Activated naive CD4-positive, alpha-beta T cell treated with anti-CD3 and anti-CD28 coated beads for 36 hours (primary cell): ENCODE measurements at regions not wholly inside any gene's neighbourhood (a gene's known extent, or its start where the extent isn't known, plus 50 kb on each side); places are given as distances from the start of the nearest gene placed in this dataset.
"Not testable (repeated sequence)": the region's sequence is repeated elsewhere in the genome, so short reads cannot be mapped to it uniquely, and the experiment has no call there.

ENCODE experiments used
- CTCF ChIA-PET: fragments of 350-600 bp; sonication (Branson Sonifier 250); formaldehyde crosslinking; loops from one replicate; lab custom pipeline; 2021; ENCODE audit warnings: antibody characterized with exemption; lab: Charles Lee
- DNase-seq: peaks from one replicate; pipeline ENCODE4 v3.0.0-alpha.2; 2020
- H3K27ac Mint-ChIP-seq: one replicate; pipeline ENCODE4 v1.8.0; 2021; ENCODE audit warnings: mild to moderate bottlenecking, mixed read lengths
- H3K27me3 Mint-ChIP-seq: one replicate; pipeline ENCODE4 v1.8.0; 2021; ENCODE audit warnings: low read depth, mixed read lengths
- H3K36me3 Mint-ChIP-seq: one replicate; pipeline ENCODE4 v1.8.0; 2021; ENCODE audit warnings: low read depth, mixed read lengths
- H3K4me1 Mint-ChIP-seq: one replicate; pipeline ENCODE4 v1.8.0; 2021; ENCODE audit warnings: low read depth, mixed read lengths
- H3K4me3 Mint-ChIP-seq: one replicate; pipeline ENCODE4 v1.8.0; 2021; ENCODE audit warnings: mild to moderate bottlenecking, moderate library complexity, mixed read lengths
- H3K9me3 Mint-ChIP-seq: one replicate; pipeline ENCODE4 v1.8.0; 2021; ENCODE audit warnings: mixed read lengths
- intact Hi-C: fragments of 100-400 bp; cut with micrococcal nuclease; formaldehyde crosslinking; loops from one replicate; pipeline ENCODE4 v1.15.1; 2023

- no peaks in the 10 kb centered on the region for H3K9me3 Mint-ChIP-seq
- no peak for DNase-seq
- no peak overlapping the region for H3K4me3 Mint-ChIP-seq
- intact Hi-C loops, result no loop called here
- no peaks in the 10 kb centered on the region for H3K4me1 Mint-ChIP-seq
- CTCF ChIA-PET, result interaction anchor here (0.8 kb wide), 1 partner anchor 493 kb away, joined by 3 read pairs; no protein-coding TSS in a partner anchor
- peaks cover 7% of the 10 kb centered on the region for H3K27me3 Mint-ChIP-seq
- no peak overlapping the region for H3K27ac Mint-ChIP-seq
- no peaks in the 10 kb centered on the region for H3K36me3 Mint-ChIP-seq
These were observed 117.9 kb downstream of the GPCPD1 start for GRCh38 chr20:5492937-5493336.

- Mint-ChIP-seq H3K9me3 (no peaks in the 10 kb centered on the region), H3K4me1 (peaks cover 7% of the 10 kb centered on the region), H3K27ac (no peak overlapping the region), H3K36me3 (no peaks in the 10 kb centered on the region), H3K4me3 (no peak overlapping the region), H3K27me3 (peaks cover 22% of the 10 kb centered on the region)
- CTCF ChIA-PET, result interaction anchor here (0.5 kb wide), 1 partner anchor 247 kb away, joined by 5 read pairs; no protein-coding TSS in a partner anchor
- DNase-seq, result no peak
- intact Hi-C loops, result no loop called here
These were observed 119.4 kb downstream of the GPCPD1 start for GRCh38 chr20:5491455-5491854.

- Mint-ChIP-seq H3K27ac (no peak overlapping the region), H3K27me3 (peaks cover 26% of the 10 kb centered on the region), H3K4me3 (no peak overlapping the region), H3K36me3 (no peaks in the 10 kb centered on the region), H3K9me3 (no peaks in the 10 kb centered on the region), H3K4me1 (peaks cover 11% of the 10 kb centered on the region)
- CTCF ChIA-PET, result interaction anchor here (0.6 to 1.2 kb wide), 2 partner anchors 21 to 39 kb away, joined by 3 to 4 read pairs; no protein-coding TSS in a partner anchor
- intact Hi-C loops, result no loop called here
- DNase-seq, result no peak
These were observed 121.2 kb downstream of the GPCPD1 start for GRCh38 chr20:5489601-5490000.

- CTCF ChIA-PET, result interaction anchor here (0.6 to 1.2 kb wide), 2 partner anchors 20 to 40 kb away, joined by 3 to 4 read pairs; no protein-coding TSS in a partner anchor
- no peak for DNase-seq
- H3K4me3 Mint-ChIP-seq, result no peak overlapping the region
- H3K4me1 Mint-ChIP-seq, result peaks cover 11% of the 10 kb centered on the region
- intact Hi-C loops, result no loop called here
- no peaks in the 10 kb centered on the region for H3K9me3 Mint-ChIP-seq
- H3K27me3 Mint-ChIP-seq, result peaks cover 25% of the 10 kb centered on the region
- no peaks in the 10 kb centered on the region for H3K36me3 Mint-ChIP-seq
- H3K27ac Mint-ChIP-seq, result no peak overlapping the region
These were observed 122.0 kb downstream of the GPCPD1 start for GRCh38 chr20:5488823-5489222.

- DNase-seq, result no peak
- intact Hi-C loops, result no loop called here
- CTCF ChIA-PET, result no interaction called here
- peaks cover 22% of the 10 kb centered on the region for H3K27me3 Mint-ChIP-seq
- no peak overlapping the region for H3K27ac Mint-ChIP-seq
- H3K36me3 Mint-ChIP-seq, result no peaks in the 10 kb centered on the region
- H3K4me3 Mint-ChIP-seq, result no peak overlapping the region
- H3K9me3 Mint-ChIP-seq, result no peaks in the 10 kb centered on the region
- H3K4me1 Mint-ChIP-seq, result peaks cover 11% of the 10 kb centered on the region
These were observed 124.3 kb downstream of the GPCPD1 start for GRCh38 chr20:5486377-5487054.

- no peak overlapping the region for H3K27ac Mint-ChIP-seq
- CTCF ChIA-PET, result interaction anchor here (2.2 kb wide), 1 partner anchor 37 kb away, joined by 9 read pairs; no protein-coding TSS in a partner anchor
- no peak overlapping the region for H3K4me3 Mint-ChIP-seq
- H3K4me1 Mint-ChIP-seq, result peaks cover 11% of the 10 kb centered on the region
- DNase-seq, result no peak
- H3K27me3 Mint-ChIP-seq, result peaks cover 22% of the 10 kb centered on the region
- intact Hi-C loops, result no loop called here
- H3K9me3 Mint-ChIP-seq, result no peaks in the 10 kb centered on the region
- no peaks in the 10 kb centered on the region for H3K36me3 Mint-ChIP-seq
These were observed 125.9 kb downstream of the GPCPD1 start for GRCh38 chr20:5484926-5485325.

- intact Hi-C loops, result no loop called here
- Mint-ChIP-seq H3K4me1 (peaks cover 11% of the 10 kb centered on the region), H3K36me3 (no peaks in the 10 kb centered on the region), H3K4me3 (no peak overlapping the region), H3K9me3 (no peaks in the 10 kb centered on the region), H3K27ac (no peak overlapping the region), H3K27me3 (peaks cover 22% of the 10 kb centered on the region)
- DNase-seq, result no peak
- CTCF ChIA-PET, result interaction anchor here (2.2 kb wide), 1 partner anchor 37 kb away, joined by 9 read pairs; no protein-coding TSS in a partner anchor
These were observed 126.5 kb downstream of the GPCPD1 start for GRCh38 chr20:5484346-5484745.

- no peaks in the 10 kb centered on the region for H3K36me3 Mint-ChIP-seq
- H3K4me3 Mint-ChIP-seq, result no peak overlapping the region
- intact Hi-C loops, result no loop called here
These were observed 128.0 kb downstream of the GPCPD1 start for GRCh38 chr20:5482791-5483190.

GRCh38 chr20:5481872-5482271 is 128.9 kb downstream of the GPCPD1 start:
- no peaks in the 10 kb centered on the region for H3K9me3 Mint-ChIP-seq

More at GRCh38 chr20:5482791-5483190, 128.0 kb downstream of the GPCPD1 start:
- DNase-seq, result no peak
- peaks cover 11% of the 10 kb centered on the region for H3K4me1 Mint-ChIP-seq
- H3K9me3 Mint-ChIP-seq, result no peaks in the 10 kb centered on the region
- peaks cover 21% of the 10 kb centered on the region for H3K27me3 Mint-ChIP-seq
- no peak overlapping the region for H3K27ac Mint-ChIP-seq
- CTCF ChIA-PET, result no interaction called here

GRCh38 chr20:5480824-5481600 is 129.8 kb downstream of the GPCPD1 start:
- Mint-ChIP-seq H3K27ac (no peak overlapping the region), H3K4me1 (peaks cover under 1% of the 10 kb centered on the region), H3K4me3 (no peak overlapping the region), H3K9me3 (no peaks in the 10 kb centered on the region), H3K36me3 (no peaks in the 10 kb centered on the region), H3K27me3 (peaks cover 6% of the 10 kb centered on the region)
- DNase-seq, result no peak
- CTCF ChIA-PET, result interaction anchor here (0.7 kb wide), 1 partner anchor 306 kb away, joined by 3 read pairs; no protein-coding TSS in a partner anchor
- intact Hi-C loops, result no loop called here

More at GRCh38 chr20:5481872-5482271, 128.9 kb downstream of the GPCPD1 start:
- Mint-ChIP-seq H3K36me3 (no peaks in the 10 kb centered on the region), H3K4me1 (peaks cover 8% of the 10 kb centered on the region), H3K4me3 (no peak overlapping the region), H3K27me3 (peaks cover 12% of the 10 kb centered on the region), H3K27ac (no peak overlapping the region)
- CTCF ChIA-PET, result no interaction called here
- DNase-seq, result no peak
- intact Hi-C loops, result no loop called here

GRCh38 chr20:5474646-5475550 is 135.9 kb downstream of the GPCPD1 start:
- Mint-ChIP-seq H3K9me3 (no peaks in the 10 kb centered on the region), H3K4me1 (no peaks in the 10 kb centered on the region), H3K4me3 (no peak overlapping the region), H3K27me3 (no peaks in the 10 kb centered on the region), H3K27ac (no peak overlapping the region), H3K36me3 (no peaks in the 10 kb centered on the region)
- CTCF ChIA-PET, result interaction anchor here (0.6 kb wide), 1 partner anchor 285 kb away, joined by 3 read pairs; no protein-coding TSS in a partner anchor
- intact Hi-C loops, result no loop called here
- DNase-seq, result no peak

- CTCF ChIA-PET, H3K27me3 Mint-ChIP-seq, H3K4me1 Mint-ChIP-seq, H3K27ac Mint-ChIP-seq, intact Hi-C loops, H3K4me3 Mint-ChIP-seq, H3K36me3 Mint-ChIP-seq, H3K9me3 Mint-ChIP-seq, DNase-seq: not testable (repeated sequence)
These were observed 138.9 kb downstream of the GPCPD1 start for GRCh38 chr20:5471866-5472265.
